ENCODE measurements at regions not wholly inside any gene's neighbourhood (a gene's known extent, or its start where the extent isn't known, plus 50 kb on each side); places are given as distances from the start of the nearest gene placed in this dataset.

DNA sequence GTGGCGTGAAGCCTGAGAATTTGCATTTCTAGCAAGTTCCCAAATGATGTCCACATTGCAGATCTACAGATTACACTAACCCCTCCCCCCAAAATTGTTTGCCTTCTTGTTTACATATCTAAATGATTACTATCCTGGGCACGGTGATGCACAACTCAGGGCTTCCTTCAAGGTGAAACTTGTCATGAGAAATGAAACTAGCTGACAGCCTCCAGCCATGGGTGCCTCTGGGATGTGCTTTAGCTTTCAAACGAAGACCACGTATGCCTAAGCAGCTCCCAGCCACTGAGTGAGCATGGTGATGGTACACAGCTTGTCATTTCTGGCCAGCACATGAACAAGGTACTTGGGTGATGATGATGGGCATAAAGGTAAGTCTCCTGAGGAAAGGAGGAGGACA is 464.8 kb upstream of the DDX18 start:
- TF ChIP-seq, protein P1, sequence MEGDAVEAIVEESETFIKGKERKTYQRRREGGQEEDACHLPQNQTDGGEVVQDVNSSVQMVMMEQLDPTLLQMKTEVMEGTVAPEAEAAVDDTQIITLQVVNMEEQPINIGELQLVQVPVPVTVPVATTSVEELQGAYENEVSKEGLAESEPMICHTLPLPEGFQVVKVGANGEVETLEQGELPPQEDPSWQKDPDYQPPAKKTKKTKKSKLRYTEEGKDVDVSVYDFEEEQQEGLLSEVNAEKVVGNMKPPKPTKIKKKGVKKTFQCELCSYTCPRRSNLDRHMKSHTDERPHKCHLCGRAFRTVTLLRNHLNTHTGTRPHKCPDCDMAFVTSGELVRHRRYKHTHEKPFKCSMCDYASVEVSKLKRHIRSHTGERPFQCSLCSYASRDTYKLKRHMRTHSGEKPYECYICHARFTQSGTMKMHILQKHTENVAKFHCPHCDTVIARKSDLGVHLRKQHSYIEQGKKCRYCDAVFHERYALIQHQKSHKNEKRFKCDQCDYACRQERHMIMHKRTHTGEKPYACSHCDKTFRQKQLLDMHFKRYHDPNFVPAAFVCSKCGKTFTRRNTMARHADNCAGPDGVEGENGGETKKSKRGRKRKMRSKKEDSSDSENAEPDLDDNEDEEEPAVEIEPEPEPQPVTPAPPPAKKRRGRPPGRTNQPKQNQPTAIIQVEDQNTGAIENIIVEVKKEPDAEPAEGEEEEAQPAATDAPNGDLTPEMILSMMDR (IDR thresholded peaks at IDR 0.05), result no peak
- TF ChIP-seq POLR2AphosphoS5 (IDR thresholded peaks at IDR 0.05) (no peak), POLR2A (IDR thresholded peaks at IDR 0.05) (no peak)

All from gastroesophageal sphincter (tissue), 3 donors.